ENCODE measurements at regions not wholly inside any gene's neighbourhood (a gene's known extent, or its start where the extent isn't known, plus 50 kb on each side); places are given as distances from the start of the nearest gene placed in this dataset.

DNA sequence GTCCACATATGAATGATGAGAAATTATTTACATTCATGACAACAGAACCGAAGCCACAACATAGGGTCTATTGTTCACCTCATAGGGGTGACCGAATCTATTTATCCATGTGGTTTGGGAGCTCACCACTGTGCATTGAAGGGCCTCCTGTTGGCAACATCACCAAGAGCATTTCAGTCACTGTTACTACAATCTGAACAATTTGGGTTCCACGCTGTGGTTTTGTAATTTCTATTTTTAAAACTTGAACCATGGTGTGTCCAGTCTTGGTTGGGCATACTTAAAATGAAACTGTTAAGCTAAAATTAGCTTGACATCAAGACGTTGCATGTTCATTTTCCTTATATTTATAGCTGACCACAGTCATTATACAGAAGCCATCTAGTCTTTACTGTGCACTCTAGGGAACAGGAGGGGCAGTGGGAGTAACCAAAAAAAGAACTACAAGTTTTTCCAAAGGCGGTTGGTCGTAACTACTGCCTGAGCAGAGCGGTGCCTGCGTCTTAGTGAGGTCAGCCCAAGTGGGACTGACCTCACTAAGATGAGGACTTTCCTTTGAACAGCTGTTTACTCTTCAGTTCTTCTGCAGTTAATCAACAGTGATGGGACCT is 192.1 kb downstream of the SPRY1 start:
- no peak overlapping the region for H3K4me3 ChIP-seq (ENCODE audit: low read depth, low read length)
- DNase-seq (ENCODE audit: low read depth): peak; percentile 19
- H3K27me3 ChIP-seq (ENCODE audit: control insufficient read depth, insufficient read depth, low read length): no peaks in the 10 kb centered on the region
- TF ChIP-seq, protein P1, sequence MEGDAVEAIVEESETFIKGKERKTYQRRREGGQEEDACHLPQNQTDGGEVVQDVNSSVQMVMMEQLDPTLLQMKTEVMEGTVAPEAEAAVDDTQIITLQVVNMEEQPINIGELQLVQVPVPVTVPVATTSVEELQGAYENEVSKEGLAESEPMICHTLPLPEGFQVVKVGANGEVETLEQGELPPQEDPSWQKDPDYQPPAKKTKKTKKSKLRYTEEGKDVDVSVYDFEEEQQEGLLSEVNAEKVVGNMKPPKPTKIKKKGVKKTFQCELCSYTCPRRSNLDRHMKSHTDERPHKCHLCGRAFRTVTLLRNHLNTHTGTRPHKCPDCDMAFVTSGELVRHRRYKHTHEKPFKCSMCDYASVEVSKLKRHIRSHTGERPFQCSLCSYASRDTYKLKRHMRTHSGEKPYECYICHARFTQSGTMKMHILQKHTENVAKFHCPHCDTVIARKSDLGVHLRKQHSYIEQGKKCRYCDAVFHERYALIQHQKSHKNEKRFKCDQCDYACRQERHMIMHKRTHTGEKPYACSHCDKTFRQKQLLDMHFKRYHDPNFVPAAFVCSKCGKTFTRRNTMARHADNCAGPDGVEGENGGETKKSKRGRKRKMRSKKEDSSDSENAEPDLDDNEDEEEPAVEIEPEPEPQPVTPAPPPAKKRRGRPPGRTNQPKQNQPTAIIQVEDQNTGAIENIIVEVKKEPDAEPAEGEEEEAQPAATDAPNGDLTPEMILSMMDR (IDR thresholded peaks at IDR 0.05; ENCODE audit: insufficient read depth, low read length, poor library complexity, severe bottlenecking): no peak
- no peaks in the 10 kb centered on the region for H3K36me3 ChIP-seq (ENCODE audit: control insufficient read depth, insufficient read depth, low read length)

DNA sequence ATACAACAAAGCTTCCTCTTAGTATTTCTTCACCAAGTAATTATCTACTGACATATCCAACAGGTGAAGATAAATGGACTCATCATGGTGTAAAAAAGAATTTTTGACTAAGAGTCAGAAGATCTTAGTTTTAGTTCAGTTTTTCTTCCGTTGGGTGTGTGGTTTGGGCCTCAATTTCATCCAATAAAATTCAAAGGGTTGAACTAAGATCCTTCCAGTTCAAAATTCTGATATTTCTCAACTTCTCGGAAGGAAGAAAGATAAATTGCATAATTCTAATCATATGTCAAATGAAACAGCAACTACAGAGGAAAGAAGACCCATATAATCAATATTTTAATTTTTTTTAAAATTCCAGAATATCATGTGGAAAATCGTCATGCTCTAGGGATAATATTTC is 192.7 kb downstream of the SPRY1 start:
- H3K27me3 ChIP-seq (ENCODE audit: control insufficient read depth, insufficient read depth, low read length): no peaks in the 10 kb centered on the region
- no peaks in the 10 kb centered on the region for H3K36me3 ChIP-seq (ENCODE audit: control insufficient read depth, insufficient read depth, low read length)
- DNase-seq (ENCODE audit: low read depth): no peak
- TF ChIP-seq, protein P1 (IDR thresholded peaks at IDR 0.05; ENCODE audit: insufficient read depth, low read length, poor library complexity, severe bottlenecking): no peak
- H3K4me3 ChIP-seq (ENCODE audit: low read depth, low read length): no peak overlapping the region

DNA sequence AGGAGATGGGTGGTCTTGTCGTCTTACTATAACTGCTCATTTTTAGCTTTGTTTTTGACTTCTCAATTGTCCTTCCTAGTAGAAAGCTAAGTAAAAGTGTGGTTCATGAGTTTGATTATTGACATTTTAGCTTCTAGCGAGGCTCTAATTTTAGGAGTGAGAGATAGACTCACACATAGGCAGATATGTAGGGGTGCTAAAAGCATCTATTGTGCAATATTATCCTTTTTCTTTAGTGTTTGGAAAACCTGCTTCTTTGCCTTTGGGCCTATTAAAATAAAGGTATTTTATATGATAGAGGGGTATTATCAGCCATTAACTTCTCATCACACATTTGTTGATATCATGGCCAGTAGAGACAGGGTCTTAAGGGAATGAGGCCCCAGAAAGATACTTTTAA is 195.3 kb downstream of the SPRY1 start:
- no peak for DNase-seq (ENCODE audit: low read depth)
- H3K4me3 ChIP-seq (ENCODE audit: low read depth, low read length): no peak overlapping the region
- H3K27me3 ChIP-seq (ENCODE audit: control insufficient read depth, insufficient read depth, low read length): no peaks in the 10 kb centered on the region

DNA sequence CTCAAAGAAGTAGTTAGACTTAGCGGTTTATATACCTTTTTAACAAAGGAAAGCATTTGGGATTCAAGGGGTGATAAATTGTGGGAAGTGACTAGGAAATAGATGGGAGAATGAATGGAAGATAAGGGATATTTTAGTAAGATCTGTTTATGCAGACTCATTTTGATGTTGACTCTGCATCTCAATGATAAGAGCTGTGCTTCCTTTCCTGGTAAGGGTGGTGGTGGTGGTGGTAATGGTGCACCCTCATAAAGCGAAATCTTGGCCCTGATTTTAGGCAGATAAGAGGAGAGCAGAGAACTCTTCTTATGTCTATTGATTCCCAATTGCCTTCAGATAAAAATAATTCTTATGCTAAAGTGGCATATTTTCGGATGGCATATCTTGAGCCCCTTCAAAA is 197.1 kb downstream of the SPRY1 start:
- TF ChIP-seq, protein P1 (IDR thresholded peaks at IDR 0.05; ENCODE audit: insufficient read depth, low read length, poor library complexity, severe bottlenecking): no peak
- no peak for DNase-seq (ENCODE audit: low read depth)
- H3K4me3 ChIP-seq (ENCODE audit: low read depth, low read length): no peak overlapping the region
- no peaks in the 10 kb centered on the region for H3K36me3 ChIP-seq (ENCODE audit: control insufficient read depth, insufficient read depth, low read length)
- no peaks in the 10 kb centered on the region for H3K27me3 ChIP-seq (ENCODE audit: control insufficient read depth, insufficient read depth, low read length)

More for the DNA sequence above, 195.3 kb downstream of the SPRY1 start:
- no peaks in the 10 kb centered on the region for H3K36me3 ChIP-seq (ENCODE audit: control insufficient read depth, insufficient read depth, low read length)
- TF ChIP-seq, protein P1 (IDR thresholded peaks at IDR 0.05; ENCODE audit: insufficient read depth, low read length, poor library complexity, severe bottlenecking): no peak

DNA sequence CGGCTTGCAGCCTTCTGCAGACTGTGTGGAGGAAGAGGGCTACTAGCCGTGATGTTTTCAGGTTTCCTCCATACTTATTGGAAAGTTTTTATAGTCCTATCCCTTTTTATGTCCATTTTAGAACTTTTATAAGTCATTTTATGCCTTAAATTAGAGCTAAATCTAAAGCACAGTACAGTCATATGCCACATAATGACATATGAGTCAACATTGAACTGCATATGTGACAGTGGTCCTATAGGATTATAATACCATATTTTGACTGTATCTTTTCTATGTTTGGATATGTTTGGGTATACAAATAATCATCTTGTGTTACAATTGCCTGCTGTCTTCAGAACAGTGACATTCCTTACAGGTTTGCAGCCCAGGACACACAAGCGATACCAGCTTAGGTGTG is 200.2 kb downstream of the SPRY1 start:
- no peaks in the 10 kb centered on the region for H3K36me3 ChIP-seq (ENCODE audit: control insufficient read depth, insufficient read depth, low read length)
- TF ChIP-seq, protein P1 (IDR thresholded peaks at IDR 0.05; ENCODE audit: insufficient read depth, low read length, poor library complexity, severe bottlenecking): no peak
- no peak for DNase-seq (ENCODE audit: low read depth)
- no peaks in the 10 kb centered on the region for H3K27me3 ChIP-seq (ENCODE audit: control insufficient read depth, insufficient read depth, low read length)
- H3K4me3 ChIP-seq (ENCODE audit: low read depth, low read length): no peak overlapping the region

DNA sequence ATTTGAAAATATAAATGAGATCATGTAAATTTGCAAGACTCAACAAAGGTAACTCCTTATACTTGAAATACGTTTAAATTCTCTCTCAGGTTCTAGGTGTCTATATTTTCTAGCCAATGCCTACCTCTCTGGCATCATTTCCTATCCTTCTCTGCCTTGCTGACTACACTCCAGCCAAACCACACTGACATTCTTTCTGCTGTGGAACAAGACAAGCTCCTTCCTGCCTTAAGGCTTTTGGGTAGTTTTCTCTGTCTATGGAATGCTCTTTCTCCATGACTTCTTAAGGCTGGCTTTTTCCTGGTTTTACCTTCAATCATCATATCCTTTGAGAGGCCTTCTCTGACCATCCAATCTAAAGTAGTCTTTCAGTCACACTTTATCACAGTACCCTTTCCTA is 201.0 kb downstream of the SPRY1 start:
- DNase-seq (ENCODE audit: low read depth): no peak
- no peak overlapping the region for H3K4me3 ChIP-seq (ENCODE audit: low read depth, low read length)
- TF ChIP-seq, protein P1 (IDR thresholded peaks at IDR 0.05; ENCODE audit: insufficient read depth, low read length, poor library complexity, severe bottlenecking): no peak

More for the DNA sequence above, 201.0 kb downstream of the SPRY1 start:
- Histone ChIP-seq H3K27me3 (ENCODE audit: control insufficient read depth, insufficient read depth, low read length) (no peaks in the 10 kb centered on the region), H3K36me3 (ENCODE audit: control insufficient read depth, insufficient read depth, low read length) (no peaks in the 10 kb centered on the region)
